GM18870 (cell line): ENCODE measurements at regions not wholly inside any gene's neighbourhood (a gene's known extent, or its start where the extent isn't known, plus 50 kb on each side); places are given as distances from the start of the nearest gene placed in this dataset.

Experiments used
- ATAC-seq: cut with Tn5 transposase; IDR thresholded peaks from one replicate; pipeline ENCODE4 v1.9.1; 2021; ENCODE audit warnings: moderate library complexity; ENCODE audit not compliant: unreplicated experiment

DNA sequence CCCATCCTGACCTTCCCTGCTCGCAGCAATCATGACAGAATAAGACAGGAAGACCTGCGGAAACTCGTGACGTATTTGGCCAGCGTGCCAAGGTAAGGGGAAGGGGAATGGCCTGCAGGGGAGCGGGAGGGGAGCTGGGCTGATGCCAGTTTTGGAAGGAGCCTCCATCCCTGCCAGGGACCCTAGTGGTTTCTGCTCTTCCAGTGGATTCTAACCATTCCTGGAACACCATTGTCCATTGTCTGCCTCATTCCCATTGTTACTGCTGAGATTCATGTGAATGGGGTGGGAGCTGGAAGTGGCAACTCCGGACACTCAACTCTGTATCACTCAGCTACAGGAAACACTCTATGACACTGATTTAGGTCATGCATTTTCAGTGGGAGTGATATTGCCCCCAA lies 242.9 kb upstream of the ROPN1 start:
- ATAC-seq: no peak

DNA sequence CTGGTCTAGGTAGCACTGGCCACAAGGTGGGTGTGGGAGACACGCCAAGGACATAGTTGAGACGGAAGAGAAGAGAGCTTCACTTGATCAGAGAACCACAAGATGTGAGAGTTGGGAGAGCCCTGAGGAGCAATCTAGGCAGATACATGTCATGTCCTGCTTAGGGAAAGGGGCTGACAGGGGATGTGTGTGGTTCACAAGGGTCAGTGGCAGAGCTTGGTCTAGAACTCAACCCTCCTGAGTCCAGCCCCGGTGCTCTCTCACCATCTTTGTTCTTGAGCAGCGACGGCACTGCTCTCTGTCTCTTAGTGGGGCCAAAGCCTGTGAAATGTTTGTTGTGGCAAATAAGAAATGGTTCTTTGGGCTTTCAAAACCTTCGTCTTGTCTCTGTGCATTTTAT lies 243.5 kb upstream of the ROPN1 start:
- ATAC-seq: no peak

DNA sequence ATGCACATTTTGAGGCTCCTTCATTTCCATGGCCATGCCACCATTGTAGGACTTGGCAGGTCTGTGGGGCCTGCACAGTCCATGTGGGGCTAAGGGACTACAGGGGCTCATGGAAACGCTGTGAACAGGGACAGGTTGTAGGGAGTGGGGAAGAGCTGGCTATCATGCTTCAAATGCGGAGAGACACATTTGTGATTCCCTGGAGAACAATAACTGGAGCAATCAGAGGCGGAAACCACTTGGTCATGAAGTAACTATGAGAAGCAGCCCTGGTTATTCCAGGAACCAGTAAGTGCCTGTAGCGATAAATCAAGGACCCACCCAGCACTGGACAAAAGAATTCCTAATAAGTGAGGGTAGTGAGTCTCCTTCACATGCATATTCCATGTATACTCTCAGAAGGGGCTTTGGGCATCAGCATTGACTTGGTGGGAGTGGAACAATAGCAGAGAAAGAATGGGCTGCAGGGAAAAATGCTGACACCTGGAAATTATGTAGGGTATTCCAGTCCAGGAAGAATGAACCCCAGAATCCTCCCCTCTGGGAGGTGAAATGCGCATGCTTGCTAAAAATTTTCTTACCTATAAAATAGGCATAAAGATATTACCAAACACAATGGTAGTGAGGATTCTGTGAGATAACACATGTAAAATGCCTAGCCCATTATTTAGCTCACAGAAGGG lies 251.4 kb upstream of the ROPN1 start:
- no peak for ATAC-seq

DNA sequence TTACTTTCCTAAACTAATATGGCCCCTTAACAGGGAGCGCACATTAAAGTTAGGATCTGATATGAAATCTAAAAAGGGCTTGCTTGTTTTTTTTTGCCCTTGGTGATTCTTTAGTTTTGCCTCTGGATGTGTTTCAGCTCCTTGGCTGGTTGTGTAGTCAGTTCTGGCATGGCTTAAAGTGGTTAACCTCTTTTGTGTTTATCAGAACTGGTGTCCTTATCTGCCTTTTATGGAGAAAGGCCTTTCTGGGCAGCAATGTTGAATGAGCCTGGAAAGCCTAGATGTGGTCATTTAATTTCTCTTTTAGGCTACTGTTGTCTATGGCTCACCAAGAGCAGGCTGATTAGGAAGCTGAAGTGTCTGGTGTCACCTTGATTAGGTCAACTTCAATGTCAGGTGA lies 254.5 kb upstream of the ROPN1 start:
- no peak for ATAC-seq

DNA sequence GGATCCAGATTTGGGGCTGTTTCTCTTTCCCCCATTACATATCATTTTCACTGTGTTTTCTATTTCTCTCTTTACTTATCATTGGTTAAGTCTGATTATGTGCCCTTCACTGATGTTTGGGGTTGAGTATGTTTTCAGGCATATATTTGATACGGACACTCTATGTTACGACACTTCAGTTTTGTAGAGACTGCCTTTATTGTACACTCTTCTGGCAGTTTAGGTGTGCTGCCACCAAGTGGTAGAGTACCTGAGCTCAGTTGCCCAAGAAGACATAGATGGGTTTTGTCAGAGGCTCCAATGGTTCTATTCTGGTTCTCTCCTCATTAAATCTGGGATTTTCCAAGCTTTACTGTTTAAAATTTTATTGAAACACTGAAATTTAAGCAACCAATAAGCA lies 255.0 kb upstream of the ROPN1 start:
- ATAC-seq: no peak

DNA sequence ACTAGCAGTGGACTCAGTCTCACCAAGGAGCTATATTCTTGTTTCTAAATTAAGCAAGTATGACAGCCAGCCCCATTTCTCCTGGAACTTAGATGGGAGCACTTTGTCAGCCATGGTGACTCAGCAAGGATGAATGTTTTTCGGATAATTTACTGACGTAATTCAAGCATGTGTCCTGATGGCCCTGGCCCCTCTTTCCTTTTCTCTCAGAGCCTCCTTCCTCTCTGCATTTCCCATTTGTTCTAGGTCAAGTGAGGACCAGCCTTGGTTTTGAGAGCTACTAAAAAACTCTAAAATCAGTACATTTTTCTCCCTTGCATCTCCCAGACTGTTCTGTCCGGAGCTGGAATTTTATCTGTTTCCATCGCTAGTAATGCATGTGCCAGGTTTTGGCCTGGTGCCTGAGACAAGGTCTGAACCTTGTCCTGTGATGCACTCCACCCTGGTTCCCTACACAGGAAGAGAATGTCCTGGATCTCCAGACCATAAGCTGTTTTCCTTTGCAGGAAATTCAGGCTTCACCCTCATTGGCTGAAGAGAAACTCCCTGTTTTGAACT lies 256.6 kb upstream of the ROPN1 start:
- no peak for ATAC-seq

DNA sequence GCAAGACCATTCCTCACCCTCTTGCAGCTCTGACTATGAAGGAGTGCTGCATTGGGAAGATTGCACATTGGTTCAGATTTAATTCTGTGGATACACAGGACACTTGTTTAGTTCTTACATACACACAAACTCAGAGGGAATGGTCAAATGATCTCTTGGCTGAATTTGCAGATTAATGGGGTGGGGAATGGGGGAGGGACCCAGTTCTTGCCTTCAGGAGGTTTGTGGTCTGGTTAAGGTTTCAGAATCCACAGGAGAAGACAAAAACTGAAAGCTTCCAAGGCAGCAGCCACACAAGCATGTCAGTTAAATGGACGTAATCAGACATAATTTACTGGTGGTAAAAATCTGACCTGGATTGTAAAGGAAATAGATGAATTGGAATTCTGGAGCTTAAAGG lies 257.1 kb upstream of the ROPN1 start:
- ATAC-seq: no peak

DNA sequence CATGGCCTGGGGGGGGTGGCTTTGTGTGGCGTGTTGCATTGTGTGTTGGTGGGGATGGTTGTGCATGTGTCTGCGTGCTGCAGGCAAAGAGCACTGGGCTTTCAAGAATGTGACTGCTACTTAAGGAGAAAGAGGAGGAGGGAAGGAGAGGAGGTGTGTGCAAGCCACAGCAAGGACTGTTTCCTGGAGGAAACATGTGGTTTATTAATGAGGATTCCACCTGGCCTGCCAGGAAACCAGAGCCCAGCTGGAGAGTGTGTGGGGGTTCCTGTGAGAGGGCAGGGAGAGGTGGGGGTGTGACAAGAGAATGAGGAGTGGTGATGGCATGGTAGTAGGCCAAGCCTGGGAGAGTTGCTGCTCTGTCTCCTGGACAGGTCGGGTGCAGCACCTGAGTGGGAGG lies 258.1 kb upstream of the ROPN1 start:
- ATAC-seq: no peak

DNA sequence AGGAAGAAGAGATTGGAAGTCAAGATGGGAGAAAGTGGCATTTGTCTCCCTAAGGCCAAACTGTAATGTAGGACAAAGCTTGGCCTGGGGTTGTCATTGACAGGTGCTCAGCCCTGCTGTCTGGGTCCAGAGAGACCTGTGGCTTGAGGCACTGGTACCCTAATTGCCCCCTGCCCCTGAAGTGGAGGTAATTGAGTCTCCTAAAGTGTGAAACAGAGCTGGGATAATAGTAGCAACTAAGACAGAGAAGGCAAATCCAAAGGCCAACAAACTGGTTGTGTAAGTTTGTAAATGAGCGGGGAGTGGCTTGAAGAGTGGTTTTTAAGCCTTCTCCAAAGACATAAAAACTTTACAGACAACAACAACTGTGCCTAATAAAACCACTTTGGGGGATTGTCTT lies 264.2 kb upstream of the ROPN1 start:
- no peak for ATAC-seq

DNA sequence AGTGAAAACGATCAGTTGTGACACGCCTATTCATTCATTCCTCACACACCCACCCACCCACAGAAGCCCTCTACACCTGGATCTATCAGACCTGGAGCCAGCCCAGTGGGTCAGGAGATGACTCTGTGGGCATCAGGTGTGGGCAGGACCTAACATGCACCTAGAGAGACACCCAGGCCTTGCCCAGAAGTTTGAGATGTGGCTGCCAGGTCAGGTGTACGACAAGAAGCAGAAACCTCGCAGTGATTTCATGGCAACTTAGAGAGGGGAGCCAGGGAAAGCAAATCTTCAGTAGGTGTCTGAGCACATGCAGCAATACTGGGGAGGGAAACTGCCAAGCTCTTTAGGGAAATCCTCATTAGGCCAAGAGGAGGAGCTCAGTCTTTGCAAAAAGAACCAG lies 264.7 kb upstream of the ROPN1 start:
- ATAC-seq: no peak

DNA sequence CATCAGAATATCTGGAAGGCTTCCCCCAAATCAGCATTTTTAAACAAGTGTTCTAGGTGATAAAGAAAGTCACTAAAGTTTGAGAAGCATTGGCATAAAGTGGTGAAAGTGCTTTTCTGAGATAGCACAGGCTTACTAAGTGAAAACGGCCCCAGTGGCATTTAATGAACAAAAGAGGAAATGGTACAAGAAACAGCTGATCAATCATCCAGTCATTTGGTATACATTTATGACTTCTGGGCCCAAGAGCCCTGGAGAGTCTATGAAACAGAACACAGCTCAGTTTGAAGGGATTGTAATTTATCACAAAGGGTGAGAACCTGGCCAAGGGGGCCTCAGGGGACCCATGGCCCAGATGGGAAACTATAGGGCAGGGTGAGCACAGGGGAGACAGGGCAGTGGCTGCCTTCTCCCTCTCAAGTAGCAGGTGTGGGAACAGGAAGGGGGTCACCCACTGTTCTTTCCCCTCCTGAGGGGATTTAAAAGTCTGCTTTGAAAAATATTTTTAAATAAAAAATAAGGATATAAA lies 265.5 kb upstream of the ROPN1 start:
- ATAC-seq: peak; percentile 52

DNA sequence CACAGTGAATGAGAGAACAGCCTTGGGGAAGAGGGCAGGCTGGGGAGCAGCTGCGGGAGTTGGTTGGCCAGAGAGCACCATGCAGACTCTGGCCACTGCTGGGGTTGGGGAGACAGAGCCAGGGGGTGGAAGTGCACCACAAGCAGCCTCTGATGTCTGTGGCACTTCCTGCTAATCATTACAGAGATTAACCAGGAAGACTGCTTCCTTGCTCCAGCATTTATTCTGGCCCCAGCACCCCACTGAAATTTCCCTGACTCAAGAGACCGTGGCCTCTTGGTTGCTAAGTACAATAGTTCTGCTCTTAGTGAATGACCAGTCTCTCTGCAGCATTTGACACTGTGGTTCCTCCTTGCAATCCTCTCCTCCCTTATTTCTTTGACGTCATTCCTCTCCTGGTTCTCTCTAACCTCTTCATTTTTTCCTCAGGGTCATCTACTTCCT lies 266.2 kb upstream of the ROPN1 start:
- ATAC-seq: no peak

DNA sequence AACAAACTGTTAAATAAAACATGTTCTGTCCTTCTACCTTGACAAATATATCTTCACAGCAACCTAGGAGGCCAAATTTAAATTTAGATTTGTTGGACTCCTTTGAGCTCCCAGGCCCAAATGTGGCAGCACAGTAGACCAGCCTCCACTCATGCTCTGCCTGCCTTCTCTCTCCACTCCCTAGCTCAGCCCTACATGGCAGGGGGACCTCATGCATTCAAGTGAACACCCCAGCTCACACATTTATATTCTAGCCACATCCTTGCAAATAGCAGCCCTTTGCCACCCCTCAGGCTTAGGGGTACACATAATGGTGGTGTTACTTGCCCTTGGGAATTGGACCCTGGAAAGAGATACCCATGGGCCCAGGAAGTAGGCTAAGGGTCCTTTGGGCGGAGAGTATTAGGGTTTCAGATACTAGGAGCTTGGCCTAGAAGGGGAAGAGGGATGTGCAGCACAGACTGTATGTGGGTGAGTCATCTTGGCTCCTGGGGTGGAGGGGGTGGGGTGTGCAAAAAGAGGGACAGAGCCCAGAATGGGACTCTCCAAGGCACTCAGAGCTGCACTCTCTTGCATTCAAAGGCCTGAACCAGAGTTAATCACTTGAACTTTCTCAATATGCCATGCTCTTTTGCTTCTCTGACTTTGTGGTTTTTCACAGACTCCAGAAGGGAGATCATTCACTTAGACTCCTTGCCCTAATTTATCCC lies 268.4 kb upstream of the ROPN1 start:
- no peak for ATAC-seq

DNA sequence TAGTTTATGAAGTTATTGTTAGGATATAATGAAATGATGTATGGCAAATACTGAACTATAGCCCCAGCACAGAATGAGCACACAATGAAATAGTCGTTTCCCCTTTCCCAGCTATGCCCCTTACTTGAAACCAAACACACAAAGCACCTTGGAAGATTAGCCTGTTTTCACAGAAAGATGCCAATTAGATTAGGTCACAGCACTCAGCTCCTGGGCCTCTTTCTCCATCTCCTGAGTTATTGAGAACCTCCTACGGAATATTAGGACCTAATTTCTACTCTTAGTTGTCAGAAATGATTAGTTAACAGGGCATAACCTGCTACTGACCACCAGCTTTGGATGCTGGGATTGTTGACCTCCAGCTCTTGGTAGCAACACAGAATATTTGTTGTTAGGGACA lies 269.4 kb upstream of the ROPN1 start:
- no peak for ATAC-seq

DNA sequence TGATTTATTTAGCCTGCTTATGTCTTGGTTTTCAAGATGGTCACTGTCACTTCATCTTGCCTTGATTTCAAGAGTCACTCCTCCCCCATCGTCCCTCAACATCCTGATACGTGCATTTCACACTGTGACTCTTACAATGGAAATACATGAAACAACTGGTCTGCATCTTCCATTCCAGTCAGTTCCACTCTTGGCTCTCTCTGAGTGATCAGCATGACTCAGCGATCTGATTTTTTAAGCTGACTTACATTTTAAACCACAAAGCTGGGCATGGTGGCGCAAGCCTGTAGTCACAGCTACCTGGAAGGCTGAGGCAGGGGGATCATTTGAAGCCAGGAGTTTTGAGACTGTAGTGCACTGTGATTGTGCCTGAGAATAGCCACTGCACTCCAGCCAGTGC lies 271.2 kb upstream of the ROPN1 start:
- ATAC-seq: no peak

DNA sequence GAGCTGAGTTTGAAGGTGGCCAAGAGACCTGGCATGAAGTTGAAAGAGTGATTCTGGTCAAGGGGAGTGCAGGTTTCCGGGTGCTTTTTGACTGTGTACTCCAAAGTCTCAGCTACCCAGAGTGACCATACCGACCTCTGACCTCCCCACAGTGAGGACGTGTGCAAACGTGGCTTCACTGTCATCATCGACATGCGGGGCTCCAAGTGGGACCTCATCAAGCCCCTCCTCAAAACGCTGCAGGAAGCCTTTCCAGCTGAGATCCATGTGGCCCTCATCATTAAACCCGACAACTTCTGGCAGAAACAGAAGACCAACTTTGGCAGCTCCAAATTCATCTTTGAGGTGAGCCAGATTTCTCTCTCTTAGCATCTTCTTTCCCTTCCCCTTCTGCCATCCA lies 272.4 kb upstream of the ROPN1 start:
- no peak for ATAC-seq

DNA sequence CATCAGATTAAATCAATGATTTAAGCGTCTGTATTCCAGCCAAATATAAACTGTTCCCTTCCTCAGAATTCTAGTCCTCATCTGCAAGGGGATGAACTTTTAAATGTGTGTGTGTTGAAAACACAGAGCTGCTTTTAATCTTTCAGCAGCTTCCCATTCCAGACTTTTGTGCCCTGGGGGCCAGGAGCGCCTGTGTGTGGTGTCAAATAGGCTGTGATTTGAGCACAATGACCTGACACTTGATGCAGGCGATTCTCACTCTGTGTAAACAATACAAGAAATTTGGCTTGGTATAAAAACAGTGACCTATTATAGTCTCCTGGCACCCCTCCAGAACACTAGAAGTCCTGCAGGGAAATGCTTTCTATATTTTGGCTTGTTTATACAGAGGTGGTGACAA lies 274.6 kb upstream of the ROPN1 start:
- ATAC-seq: no peak

DNA sequence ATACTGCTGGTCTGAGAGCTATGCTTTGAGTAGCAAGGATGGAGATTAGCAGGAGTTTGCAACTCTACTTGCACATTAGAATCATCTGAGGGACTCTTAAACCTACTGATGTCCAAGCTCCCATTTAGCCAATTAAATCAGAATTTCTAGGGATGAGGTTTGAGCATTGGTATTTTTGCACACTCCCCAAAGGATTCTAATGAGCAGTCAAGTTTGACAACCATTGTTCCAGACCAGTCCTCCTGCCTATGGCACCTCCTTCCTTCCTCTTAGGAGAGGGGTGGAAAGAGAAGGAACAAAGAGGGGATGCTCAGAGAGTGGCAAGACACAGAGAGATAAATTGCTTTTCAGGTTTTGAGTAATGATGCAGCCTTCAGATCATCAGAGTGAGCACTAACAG lies 275.5 kb upstream of the ROPN1 start:
- ATAC-seq: no peak

DNA sequence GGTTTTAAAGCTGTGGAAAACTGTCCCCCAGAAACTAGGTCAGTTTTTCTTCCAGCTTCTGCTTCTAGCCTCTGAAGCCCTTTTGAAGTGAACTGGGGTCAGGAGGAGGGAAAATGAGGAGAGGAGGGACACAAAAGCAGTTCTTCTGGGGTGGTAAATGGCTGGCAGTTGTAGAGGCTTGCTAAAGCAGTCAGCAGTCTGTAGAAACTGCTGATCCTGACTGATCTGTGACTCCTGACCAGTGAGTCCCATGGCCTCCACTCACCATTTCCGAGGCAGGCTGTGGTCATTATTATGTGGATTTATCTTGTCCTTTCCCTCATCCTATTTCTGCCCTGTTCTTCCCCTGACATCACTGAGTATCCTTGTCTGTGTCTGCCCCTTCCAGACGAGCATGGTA lies 276.4 kb upstream of the ROPN1 start:
- no peak for ATAC-seq

DNA sequence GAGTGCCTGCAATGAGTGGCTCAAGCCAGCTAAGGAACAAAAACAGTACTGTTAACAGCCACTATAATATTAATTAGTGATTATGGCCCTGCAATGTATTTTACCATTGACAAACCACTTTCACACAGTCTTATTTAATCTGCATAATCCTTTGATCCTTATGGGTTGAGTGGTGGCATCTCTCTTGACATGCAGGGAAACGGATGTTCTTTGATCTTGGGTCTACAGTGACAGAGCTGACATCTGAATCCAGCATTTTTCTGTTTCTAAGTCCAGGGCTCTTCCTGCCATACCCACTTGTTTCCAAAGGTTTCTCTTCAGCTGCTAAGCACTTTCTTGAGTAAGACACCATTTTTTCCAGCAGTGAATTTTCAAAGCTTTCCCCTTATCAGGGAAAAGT lies 277.7 kb upstream of the ROPN1 start:
- no peak for ATAC-seq

DNA sequence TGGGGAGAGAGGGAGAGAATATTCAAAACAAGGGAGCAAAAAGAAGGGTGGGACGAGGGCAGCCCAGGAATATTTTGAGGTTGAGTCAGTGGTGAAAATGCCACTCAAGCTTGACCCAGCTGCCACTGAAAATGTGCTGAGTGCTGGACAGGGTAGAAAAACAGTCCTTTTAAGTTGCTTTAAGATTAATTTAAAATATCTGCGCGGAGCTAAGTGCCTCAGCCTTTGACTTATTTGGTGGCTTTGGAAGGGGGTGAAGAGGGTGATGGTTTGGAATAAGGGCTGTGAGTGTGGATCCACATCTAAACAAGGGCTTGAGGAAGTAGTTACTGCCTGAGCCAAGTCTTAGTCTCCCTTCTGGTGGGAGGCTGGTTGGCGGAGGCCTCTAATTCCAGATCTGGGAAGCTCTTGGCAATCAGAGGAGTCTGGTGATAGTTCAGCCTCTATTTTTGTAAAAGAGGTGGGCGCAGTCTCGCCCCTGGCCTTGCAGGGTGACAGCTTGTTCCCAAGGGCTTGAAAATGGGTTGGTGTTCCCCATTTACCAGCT lies 280.8 kb upstream of the ROPN1 start:
- no peak for ATAC-seq

DNA sequence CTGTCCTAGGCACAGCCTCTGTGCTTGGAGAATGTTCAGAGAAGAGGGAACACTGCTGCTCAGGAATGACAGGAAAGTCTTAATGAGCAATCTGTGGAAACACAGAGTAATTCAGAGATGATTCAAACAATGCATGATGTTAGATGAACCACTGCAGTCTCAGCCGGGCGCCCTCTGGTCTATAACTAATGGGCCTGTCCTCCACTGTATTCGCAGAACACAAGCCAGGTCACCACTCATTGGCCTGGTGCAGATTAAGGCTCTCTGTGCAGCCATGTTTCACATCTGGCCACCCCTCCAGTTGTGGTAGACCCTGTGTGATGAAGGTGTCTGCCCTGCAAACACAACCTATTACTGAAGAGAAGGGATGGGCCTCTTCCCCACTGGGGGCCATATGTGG lies 281.7 kb upstream of the ROPN1 start:
- ATAC-seq: no peak
